ENCODE measurements at regions not wholly inside any gene's neighbourhood (a gene's known extent, or its start where the extent isn't known, plus 50 kb on each side); places are given as distances from the start of the nearest gene placed in this dataset.
"Not testable (repeated sequence)": the region's sequence is repeated elsewhere in the genome, so short reads cannot be mapped to it uniquely, and the experiment has no call there.

GRCh38 chr15:25582886-25583285 lies 144.1 kb upstream of the UBE3A start:
- Histone ChIP-seq H3K36me3 (no peaks in the 10 kb centered on the region), H3K4me3 (no peak overlapping the region), H3K27ac (no peak overlapping the region), H3K9me3 (no peaks in the 10 kb centered on the region), H3K27me3 (no peaks in the 10 kb centered on the region), H3K4me1 (no peaks in the 10 kb centered on the region)
- TF ChIP-seq CTCF (IDR thresholded peaks at IDR 0.05): no peak
- TF ChIP-seq POLR2AphosphoS5 (IDR thresholded peaks at IDR 0.05): no peak
- no peak for TF ChIP-seq EP300 (IDR thresholded peaks at IDR 0.05)
- 66% methylated on average over 4 of the region's 4 CpGs for WGBS
- no peak for DNase-seq (ENCODE audit: low spot score in 2 of 2)

- no peak for TF ChIP-seq CTCF (IDR thresholded peaks at IDR 0.05)
- no peak for TF ChIP-seq EP300 (IDR thresholded peaks at IDR 0.05)
- no peak for TF ChIP-seq POLR2AphosphoS5 (IDR thresholded peaks at IDR 0.05)
- TF ChIP-seq POLR2A (IDR thresholded peaks at IDR 0.05): no peak
- Histone ChIP-seq H3K4me1 (no peaks in the 10 kb centered on the region), H3K9me3 (no peaks in the 10 kb centered on the region), H3K27me3 (no peaks in the 10 kb centered on the region), H3K36me3 (no peaks in the 10 kb centered on the region), H3K27ac (no peak overlapping the region), H3K4me3 (no peak overlapping the region)
- WGBS: 100% methylated on average over 2 of the region's 2 CpGs
- DNase-seq (ENCODE audit: low spot score in 2 of 2): no peak
These were observed 140.3 kb upstream of the UBE3A start for GRCh38 chr15:25579127-25579526.

DNA sequence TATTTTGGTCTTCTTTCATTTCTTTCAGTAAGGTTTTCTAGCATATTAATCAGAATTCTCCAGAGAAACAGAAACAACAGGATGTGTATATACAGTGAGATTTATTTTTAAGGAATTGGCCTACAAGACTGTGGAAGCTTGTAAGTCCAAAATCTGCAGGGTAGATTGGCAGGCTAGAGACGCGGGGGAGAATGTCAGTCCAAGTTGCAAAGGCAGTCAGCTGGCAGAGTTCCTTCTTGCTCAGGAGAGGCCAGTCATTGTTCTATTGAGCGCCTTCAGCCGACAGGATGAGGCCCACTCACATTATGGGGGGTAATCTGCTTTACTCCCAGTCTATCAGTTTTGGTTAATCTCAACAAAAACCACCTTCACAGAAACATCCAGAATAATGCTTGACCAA lies 133.4 kb upstream of the UBE3A start:
- DNase-seq (ENCODE audit: low spot score in 2 of 2): no peak
- H3K27me3 ChIP-seq: no peaks in the 10 kb centered on the region
- no peak overlapping the region for H3K27ac ChIP-seq
- 54% methylated on average over 4 of the region's 4 CpGs for WGBS
- H3K4me1 ChIP-seq: no peaks in the 10 kb centered on the region
- H3K9me3 ChIP-seq: no peaks in the 10 kb centered on the region
- H3K36me3 ChIP-seq: no peaks in the 10 kb centered on the region
- H3K4me3 ChIP-seq: no peak overlapping the region
- TF ChIP-seq POLR2AphosphoS5 (IDR thresholded peaks at IDR 0.05) (no peak), CTCF (IDR thresholded peaks at IDR 0.05) (no peak), EP300 (IDR thresholded peaks at IDR 0.05) (no peak), POLR2A (IDR thresholded peaks at IDR 0.05) (no peak)

DNA sequence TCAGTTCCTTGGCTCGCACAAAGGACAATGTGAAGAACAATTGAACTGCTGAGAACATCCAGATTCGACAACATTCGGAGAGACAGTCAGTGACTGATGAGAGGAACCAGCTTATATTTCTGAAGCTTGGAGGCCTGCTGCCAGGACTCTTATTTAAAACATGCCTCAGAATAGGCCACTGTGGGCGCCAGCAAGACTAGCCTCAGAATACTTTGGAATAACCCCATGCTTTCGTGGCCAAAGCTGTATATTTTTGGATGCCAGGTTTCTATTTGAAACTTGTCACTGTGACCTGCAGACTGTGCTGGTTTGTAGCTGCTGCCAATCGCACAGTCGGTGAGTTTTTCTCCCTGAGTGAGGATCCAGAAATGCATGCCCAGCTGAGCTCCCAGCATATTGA lies 129.9 kb upstream of the UBE3A start:
- Histone ChIP-seq H3K9me3 (no peaks in the 10 kb centered on the region), H3K4me1 (no peaks in the 10 kb centered on the region), H3K27ac (no peak overlapping the region), H3K4me3 (no peak overlapping the region), H3K27me3 (no peaks in the 10 kb centered on the region), H3K36me3 (no peaks in the 10 kb centered on the region)
- TF ChIP-seq EP300 (IDR thresholded peaks at IDR 0.05) (no peak), CTCF (IDR thresholded peaks at IDR 0.05) (no peak), POLR2AphosphoS5 (IDR thresholded peaks at IDR 0.05) (no peak), POLR2A (IDR thresholded peaks at IDR 0.05) (no peak)
- WGBS: 60% methylated on average over 7 of the region's 7 CpGs
- no peak for DNase-seq (ENCODE audit: low spot score in 2 of 2)

DNA sequence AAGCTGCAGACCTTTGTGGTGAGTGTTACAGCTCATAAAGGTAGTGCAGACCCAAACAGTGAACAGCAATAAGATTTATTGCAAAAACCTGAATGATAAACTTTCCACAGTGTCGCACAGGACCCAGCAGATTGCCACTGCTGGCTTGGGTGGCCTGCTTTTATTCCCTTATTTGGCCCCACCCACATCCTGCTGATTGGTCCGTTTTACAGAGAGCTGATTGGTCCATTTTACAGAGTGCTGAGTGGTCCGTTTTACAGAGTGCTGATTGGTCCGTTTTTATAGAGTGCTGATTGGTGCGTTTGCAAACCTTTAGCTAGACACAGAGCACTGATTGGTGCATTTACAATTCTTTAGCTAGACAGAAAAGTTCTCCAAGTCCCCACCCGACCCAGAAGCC lies 127.7 kb upstream of the UBE3A start:
- H3K9me3 ChIP-seq; H3K36me3 ChIP-seq; H3K4me3 ChIP-seq; H3K4me1 ChIP-seq; DNase-seq (ENCODE audit: low spot score in 2 of 2); H3K27ac ChIP-seq; H3K27me3 ChIP-seq: not testable (repeated sequence)
- WGBS: 72% methylated on average over 5 of the region's 6 CpGs

GRCh38 chr15:25565470-25566264 lies 126.8 kb upstream of the UBE3A start:
- H3K9me3 ChIP-seq: no peaks in the 10 kb centered on the region
- no peak for DNase-seq (ENCODE audit: low spot score in 2 of 2)
- no peaks in the 10 kb centered on the region for H3K27me3 ChIP-seq
- no peaks in the 10 kb centered on the region for H3K4me1 ChIP-seq
- 71% methylated on average over 14 of the region's 14 CpGs for WGBS
- no peak overlapping the region for H3K4me3 ChIP-seq
- no peak for TF ChIP-seq POLR2A (IDR thresholded peaks at IDR 0.05)
- no peak for TF ChIP-seq EP300 (IDR thresholded peaks at IDR 0.05)
- H3K27ac ChIP-seq: no peak overlapping the region
- no peaks in the 10 kb centered on the region for H3K36me3 ChIP-seq

Data from suprapubic skin (tissue), 4 donors.